Smooth muscle cell of the brain vasculature (primary cell): ENCODE measurements at regions not wholly inside any gene's neighbourhood (a gene's known extent, or its start where the extent isn't known, plus 50 kb on each side); places are given as distances from the start of the nearest gene placed in this dataset.

Experiments
- DNase-seq: peaks from one replicate; pipeline ENCODE4 v3.0.0-alpha.2; 2012; ENCODE audit warnings: low read depth, low spot score

GRCh38 chr13:105251293-105251692 lies 1284.2 kb downstream of the EFNB2 start:
- no peak for DNase-seq

- DNase-seq = no peak
These were observed 1287.6 kb downstream of the EFNB2 start for GRCh38 chr13:105247830-105248229.

GRCh38 chr13:105240371-105240770 lies 1295.1 kb downstream of the EFNB2 start:
- no peak for DNase-seq

- no peak for DNase-seq
These were observed 1303.0 kb downstream of the EFNB2 start for GRCh38 chr13:105232439-105232838.

GRCh38 chr13:105232006-105232405 lies 1303.5 kb downstream of the EFNB2 start:
- DNase-seq = no peak

GRCh38 chr13:105231579-105231978 lies 1303.9 kb downstream of the EFNB2 start:
- DNase-seq = no peak

GRCh38 chr13:105220881-105221280 lies 1314.6 kb downstream of the EFNB2 start:
- no peak for DNase-seq

- DNase-seq = no peak
These were observed 1315.4 kb downstream of the EFNB2 start for GRCh38 chr13:105220063-105220462.

- no peak for DNase-seq
These were observed 1315.8 kb downstream of the EFNB2 start for GRCh38 chr13:105219651-105220050.

GRCh38 chr13:105213512-105213911 lies 1322.0 kb downstream of the EFNB2 start:
- no peak for DNase-seq

- no peak for DNase-seq
These were observed 1327.7 kb downstream of the EFNB2 start for GRCh38 chr13:105207572-105208293.

- DNase-seq = peak; percentile 18
These were observed 1333.1 kb downstream of the EFNB2 start for GRCh38 chr13:105202354-105202753.

GRCh38 chr13:105201351-105201750 lies 1334.1 kb downstream of the EFNB2 start:
- no peak for DNase-seq

GRCh38 chr13:105200181-105200580 lies 1335.3 kb downstream of the EFNB2 start:
- DNase-seq = no peak

- no peak for DNase-seq
These were observed 1339.4 kb downstream of the EFNB2 start for GRCh38 chr13:105196052-105196451.

GRCh38 chr13:105193026-105193425 lies 1342.4 kb downstream of the EFNB2 start:
- no peak for DNase-seq

GRCh38 chr13:105184201-105184600 lies 1351.3 kb downstream of the EFNB2 start:
- no peak for DNase-seq

GRCh38 chr13:105177265-105177900 lies 1358.1 kb downstream of the EFNB2 start:
- DNase-seq = no peak

- DNase-seq = no peak
These were observed 1365.0 kb downstream of the EFNB2 start for GRCh38 chr13:105170438-105170837.

- no peak for DNase-seq
These were observed 1367.2 kb downstream of the EFNB2 start for GRCh38 chr13:105168295-105168694.

- DNase-seq = no peak
These were observed 1368.1 kb downstream of the EFNB2 start for GRCh38 chr13:105167385-105167784.

- no peak for DNase-seq
These were observed 1369.9 kb downstream of the EFNB2 start for GRCh38 chr13:105165449-105166125.

- no peak for DNase-seq
These were observed 1375.6 kb downstream of the EFNB2 start for GRCh38 chr13:105159841-105160240.
